H1 (cell line): ENCODE measurements at regions not wholly inside any gene's neighbourhood (a gene's known extent, or its start where the extent isn't known, plus 50 kb on each side); places are given as distances from the start of the nearest gene placed in this dataset.

Experiments
- SRF ChIP-seq: IDR thresholded peaks from 2 replicates; pipeline ENCODE4 v1.6.1; 2011; ENCODE audit warnings: mild to moderate bottlenecking, low read depth, low read length, moderate library complexity
- TF ChIP-seq, protein P1 (sequence below), 3 experiments: IDR thresholded peaks; 1 replicate in 2 of 3; 2 replicates in 1 of 3; pipeline versions ENCODE4 v1.5.1 to v1.6.1; 2011; ENCODE audit warnings: low read length in 3 of 3, mild to moderate bottlenecking in 3 of 3, inconsistent platforms in 2 of 3, low read depth in 1 of 3, moderate library complexity in 1 of 3; ENCODE audit not compliant: insufficient read depth in 1 of 3; ENCODE audit errors: control extremely low read depth in 1 of 3

DNA sequence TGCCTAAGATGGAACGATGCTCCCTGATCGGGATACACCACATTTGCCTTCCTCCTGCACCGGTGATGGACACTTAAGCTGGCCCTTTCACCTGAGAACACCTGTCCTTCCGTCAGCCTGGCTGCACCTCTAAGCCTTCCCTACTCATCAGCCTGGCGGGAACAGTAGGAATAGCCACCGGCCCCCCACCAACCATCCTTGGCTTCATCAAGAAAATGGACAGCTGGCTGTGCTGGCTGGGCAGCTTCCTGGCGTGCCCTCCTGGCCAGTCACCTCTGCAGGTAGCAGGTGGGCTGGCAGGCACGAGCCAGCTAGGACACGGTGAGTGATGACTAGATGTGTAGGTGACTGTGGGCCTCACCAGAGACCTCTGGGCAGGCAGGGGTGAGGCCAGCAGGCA is 142.8 kb downstream of the CTTN start (continued):
- TF ChIP-seq, protein P1, sequence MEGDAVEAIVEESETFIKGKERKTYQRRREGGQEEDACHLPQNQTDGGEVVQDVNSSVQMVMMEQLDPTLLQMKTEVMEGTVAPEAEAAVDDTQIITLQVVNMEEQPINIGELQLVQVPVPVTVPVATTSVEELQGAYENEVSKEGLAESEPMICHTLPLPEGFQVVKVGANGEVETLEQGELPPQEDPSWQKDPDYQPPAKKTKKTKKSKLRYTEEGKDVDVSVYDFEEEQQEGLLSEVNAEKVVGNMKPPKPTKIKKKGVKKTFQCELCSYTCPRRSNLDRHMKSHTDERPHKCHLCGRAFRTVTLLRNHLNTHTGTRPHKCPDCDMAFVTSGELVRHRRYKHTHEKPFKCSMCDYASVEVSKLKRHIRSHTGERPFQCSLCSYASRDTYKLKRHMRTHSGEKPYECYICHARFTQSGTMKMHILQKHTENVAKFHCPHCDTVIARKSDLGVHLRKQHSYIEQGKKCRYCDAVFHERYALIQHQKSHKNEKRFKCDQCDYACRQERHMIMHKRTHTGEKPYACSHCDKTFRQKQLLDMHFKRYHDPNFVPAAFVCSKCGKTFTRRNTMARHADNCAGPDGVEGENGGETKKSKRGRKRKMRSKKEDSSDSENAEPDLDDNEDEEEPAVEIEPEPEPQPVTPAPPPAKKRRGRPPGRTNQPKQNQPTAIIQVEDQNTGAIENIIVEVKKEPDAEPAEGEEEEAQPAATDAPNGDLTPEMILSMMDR (IDR thresholded peaks at IDR 0.05; ENCODE audit: control extremely low read depth in 1 of 3, insufficient read depth in 1 of 3, low read depth in 1 of 3, low read length in 3 of 3) = no peak
- no peak for TF ChIP-seq SRF
